K562 (cell line): ENCODE measurements at regions not wholly inside any gene's neighbourhood (a gene's known extent, or its start where the extent isn't known, plus 50 kb on each side); places are given as distances from the start of the nearest gene placed in this dataset.

Experiments
- PHB2 ChIP-seq: fragments of 450-650 bp; IDR thresholded peaks from 2 replicates; pipeline ENCODE4 v1.6.1; 2017; ENCODE audit warnings: low read depth
- SRF ChIP-seq, 2 experiments: fragments of 250-450, 450-650 bp in 1 of 2; sonication (Bioruptor Pico) in 1 of 2; sonication (generic) in 1 of 2; formaldehyde crosslinking; IDR thresholded peaks; 2 replicates each; pipeline versions ENCODE4 v1.5.0 to v1.5.1; 2020 to 2022; ENCODE audit warnings: mild to moderate bottlenecking in 1 of 2, missing genetic modification reagents in 1 of 2

GRCh38 chr13:62131604-62132003 lies 716.0 kb upstream of the PCDH20 start:
- no peak for TF ChIP-seq SRF (CRISPR knock-in tag; IDR thresholded peaks at IDR 0.05)
- TF ChIP-seq PHB2 = no peak
